ENCODE measurements at regions not wholly inside any gene's neighbourhood (a gene's known extent, or its start where the extent isn't known, plus 50 kb on each side); places are given as distances from the start of the nearest gene placed in this dataset.

DNA sequence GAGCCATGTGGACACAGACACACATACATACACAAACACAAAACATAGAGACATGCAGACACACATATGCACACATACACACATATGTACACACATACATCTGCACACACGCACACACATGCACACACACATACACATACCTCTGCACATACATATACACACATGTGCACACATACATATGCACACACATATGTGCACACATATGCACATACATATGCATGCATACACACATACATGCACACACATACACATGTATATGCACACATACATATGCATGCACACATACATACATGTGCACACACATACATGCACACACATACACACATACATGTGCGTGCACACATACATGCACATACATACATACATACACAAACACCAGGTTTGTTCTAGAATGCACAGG, 236.3 kb upstream of the FOXK1 start:
- no peak for DNase-seq (ENCODE audit: extremely low spot score)
- POLR2A ChIA-PET = no interaction called here
- CTCF ChIA-PET = interaction anchor here (0.6 kb wide), 1 partner anchor 205 kb away, joined by 5 read pairs; no protein-coding TSS in a partner anchor
- TF ChIP-seq FOXK2 (IDR thresholded peaks at IDR 0.05) = no peak
- TF ChIP-seq ARNT (IDR thresholded peaks at IDR 0.05) = no peak
- TF ChIP-seq BHLHE40 (IDR thresholded peaks at IDR 0.05; ENCODE audit: borderline replicate concordance) = no peak
- no peak for TF ChIP-seq TARDBP (IDR thresholded peaks at IDR 0.05)
- TF ChIP-seq SP1 (IDR thresholded peaks at IDR 0.05) = no peak
- no peak for TF ChIP-seq ELF4 (IDR thresholded peaks at IDR 0.05)
- TF ChIP-seq ZNF384 (IDR thresholded peaks at IDR 0.05) = no peak
- no peak for TF ChIP-seq SUZ12 (IDR thresholded peaks at IDR 0.05)
- TF ChIP-seq FOXM1 (IDR thresholded peaks at IDR 0.05; ENCODE audit: borderline replicate concordance) = no peak
- no peak for TF ChIP-seq NFRKB (IDR thresholded peaks at IDR 0.05)
- no peak for TF ChIP-seq L3MBTL2 (conservative IDR thresholded peaks at IDR 0.05)

DNA sequence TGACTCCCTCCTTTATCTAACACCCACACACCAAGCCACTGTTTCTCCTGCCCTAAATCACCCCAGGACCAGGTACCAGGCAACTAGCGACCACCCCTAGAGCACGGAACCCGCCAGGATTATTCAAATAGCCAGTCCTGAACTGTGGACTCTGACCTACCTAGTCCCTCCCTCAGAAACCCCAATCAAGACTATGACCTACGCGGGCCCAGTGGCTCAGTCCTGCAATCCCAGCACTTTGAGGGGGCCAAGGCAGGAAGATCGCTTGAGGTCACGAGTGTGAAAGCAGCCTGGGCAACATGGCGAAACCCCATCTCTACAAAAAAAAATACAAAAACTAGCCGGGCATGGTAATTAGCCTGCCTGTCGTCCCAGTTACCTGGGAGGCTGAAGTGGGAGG, 232.8 kb upstream of the FOXK1 start:
- DNase-seq (ENCODE audit: extremely low spot score) = no peak
- POLR2A ChIA-PET = no interaction called here
- no peak for TF ChIP-seq ZNF384 (IDR thresholded peaks at IDR 0.05)
- TF ChIP-seq SUZ12 (IDR thresholded peaks at IDR 0.05) = no peak
- TF ChIP-seq FOXM1 (IDR thresholded peaks at IDR 0.05; ENCODE audit: borderline replicate concordance) = no peak
- TF ChIP-seq BHLHE40 (IDR thresholded peaks at IDR 0.05; ENCODE audit: borderline replicate concordance) = no peak
- TF ChIP-seq ELF4 (IDR thresholded peaks at IDR 0.05) = no peak
- TF ChIP-seq TARDBP (IDR thresholded peaks at IDR 0.05) = no peak
- no peak for TF ChIP-seq CTBP1 (IDR thresholded peaks at IDR 0.05; ENCODE audit: borderline replicate concordance)
- no peak for TF ChIP-seq PKNOX1 (IDR thresholded peaks at IDR 0.05)
- no peak for TF ChIP-seq SP1 (IDR thresholded peaks at IDR 0.05)
- CTCF ChIA-PET = no interaction called here

- no peak for DNase-seq (ENCODE audit: extremely low spot score)
- no peak for TF ChIP-seq LEF1 (IDR thresholded peaks at IDR 0.05; ENCODE audit: borderline replicate concordance)
- TF ChIP-seq FOXA1 (IDR thresholded peaks at IDR 0.05) = no peak
- TF ChIP-seq FOXK2 (IDR thresholded peaks at IDR 0.05) = no peak
- no peak for TF ChIP-seq CTBP1 (IDR thresholded peaks at IDR 0.05; ENCODE audit: borderline replicate concordance)
- TF ChIP-seq PKNOX1 (IDR thresholded peaks at IDR 0.05) = no peak
- TF ChIP-seq NFRKB (IDR thresholded peaks at IDR 0.05) = no peak
- TF ChIP-seq L3MBTL2 (conservative IDR thresholded peaks at IDR 0.05) = no peak
- no peak for TF ChIP-seq SP1 (IDR thresholded peaks at IDR 0.05)
- TF ChIP-seq ZNF384 (IDR thresholded peaks at IDR 0.05) = no peak
- TF ChIP-seq BHLHE40 (IDR thresholded peaks at IDR 0.05; ENCODE audit: borderline replicate concordance) = no peak
- TF ChIP-seq FOXM1 (IDR thresholded peaks at IDR 0.05; ENCODE audit: borderline replicate concordance) = no peak
- POLR2A ChIA-PET = no interaction called here
- CTCF ChIA-PET = no interaction called here
Observed at GRCh38 chr7:4450483-4450882, 231.6 kb upstream of the FOXK1 start.

DNA sequence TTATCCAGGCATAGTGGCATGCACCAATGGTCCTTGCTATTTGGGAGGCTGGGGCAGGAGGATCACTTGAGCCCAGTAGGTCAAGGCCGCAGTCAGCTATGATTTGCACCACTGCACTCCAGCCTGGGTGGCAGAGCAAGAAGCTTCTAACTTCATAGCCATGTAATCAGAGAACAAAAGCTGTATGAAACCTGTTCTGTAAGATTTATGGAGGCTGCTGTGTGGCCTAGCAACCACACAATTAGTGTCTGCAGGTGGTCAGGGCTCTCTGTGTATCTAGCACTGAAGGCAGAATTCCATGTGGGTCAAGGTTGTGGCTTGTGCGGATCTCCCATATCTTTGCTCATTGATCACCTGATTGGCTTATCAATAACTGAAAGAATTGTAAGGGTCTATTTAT, 221.5 kb upstream of the FOXK1 start:
- TF ChIP-seq ARNT (IDR thresholded peaks at IDR 0.05) (no peak), PKNOX1 (IDR thresholded peaks at IDR 0.05) (0 out of 2 replicates have a peak, but pooled peaks have one; percentile 14), ELF4 (IDR thresholded peaks at IDR 0.05) (no peak), FOXM1 (IDR thresholded peaks at IDR 0.05; ENCODE audit: borderline replicate concordance) (no peak)
- ChIA-PET CTCF (interaction anchor here (0.5 kb wide), 1 partner anchor 30 kb away, joined by 4 read pairs; no protein-coding TSS in a partner anchor), POLR2A (no interaction called here)
- DNase-seq (ENCODE audit: extremely low spot score) = no peak

- ChIA-PET CTCF (no interaction called here), POLR2A (no interaction called here)
- DNase-seq (ENCODE audit: extremely low spot score) = no peak
- TF ChIP-seq ELF4 (IDR thresholded peaks at IDR 0.05) = no peak
- TF ChIP-seq CTBP1 (IDR thresholded peaks at IDR 0.05; ENCODE audit: borderline replicate concordance) = no peak
- TF ChIP-seq NFRKB (IDR thresholded peaks at IDR 0.05) = no peak
- no peak for TF ChIP-seq SP1 (IDR thresholded peaks at IDR 0.05)
- TF ChIP-seq PKNOX1 (IDR thresholded peaks at IDR 0.05) = no peak
- TF ChIP-seq ZNF384 (IDR thresholded peaks at IDR 0.05) = no peak
- TF ChIP-seq TARDBP (IDR thresholded peaks at IDR 0.05) = no peak
- no peak for TF ChIP-seq FOXM1 (IDR thresholded peaks at IDR 0.05; ENCODE audit: borderline replicate concordance)
- no peak for TF ChIP-seq HDGF (IDR thresholded peaks at IDR 0.05; ENCODE audit: borderline replicate concordance)
- no peak for TF ChIP-seq SUZ12 (IDR thresholded peaks at IDR 0.05)
- TF ChIP-seq L3MBTL2 (conservative IDR thresholded peaks at IDR 0.05) = no peak
- no peak for TF ChIP-seq LEF1 (IDR thresholded peaks at IDR 0.05; ENCODE audit: borderline replicate concordance)
- TF ChIP-seq FOXA1 (IDR thresholded peaks at IDR 0.05) = no peak
- TF ChIP-seq FOXK2 (IDR thresholded peaks at IDR 0.05) = no peak
- no peak for TF ChIP-seq BHLHE40 (IDR thresholded peaks at IDR 0.05; ENCODE audit: borderline replicate concordance)
- TF ChIP-seq ARNT (IDR thresholded peaks at IDR 0.05) = no peak
Observed at GRCh38 chr7:4461531-4461930, 220.6 kb upstream of the FOXK1 start.

DNA sequence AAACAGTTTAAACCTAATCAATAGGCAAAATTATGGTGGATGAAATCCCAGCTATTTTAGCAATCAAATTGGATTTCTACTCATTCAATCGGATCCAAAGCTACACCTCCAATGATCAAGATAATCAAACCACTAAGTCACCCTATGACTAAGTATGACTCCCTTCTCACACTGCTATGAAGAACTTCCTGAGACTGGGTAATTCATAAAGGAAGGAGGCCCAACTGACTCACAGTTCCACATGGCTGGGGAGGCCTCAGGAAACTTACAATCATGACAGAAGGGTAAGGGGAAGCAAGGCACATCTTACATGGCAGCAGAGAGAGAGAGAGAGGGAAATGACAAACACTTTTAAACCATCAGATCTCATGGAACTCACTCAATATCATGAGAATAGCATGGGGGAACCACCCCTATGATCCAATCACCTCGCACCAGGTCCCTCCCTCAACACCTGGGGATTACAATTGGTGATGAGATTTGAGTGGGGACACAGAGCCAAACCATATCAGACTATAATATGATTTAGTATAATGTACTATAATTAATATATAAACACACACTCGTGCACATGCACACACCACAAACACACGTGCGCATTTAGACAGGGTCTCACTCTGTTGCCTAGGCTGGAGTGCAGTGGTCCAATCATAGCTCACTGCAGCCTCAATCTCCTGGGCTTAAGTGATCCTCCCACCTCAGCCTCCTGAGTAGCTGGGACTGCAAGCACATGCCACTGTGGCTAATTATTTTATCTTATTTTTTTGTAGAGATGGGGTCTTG, 213.6 kb upstream of the FOXK1 start:
- TF ChIP-seq HDGF (IDR thresholded peaks at IDR 0.05; ENCODE audit: borderline replicate concordance) = no peak
- TF ChIP-seq FOXM1 (IDR thresholded peaks at IDR 0.05; ENCODE audit: borderline replicate concordance) = no peak
- no peak for TF ChIP-seq LEF1 (IDR thresholded peaks at IDR 0.05; ENCODE audit: borderline replicate concordance)
- no peak for TF ChIP-seq PKNOX1 (IDR thresholded peaks at IDR 0.05)
- no peak for TF ChIP-seq NFRKB (IDR thresholded peaks at IDR 0.05)
- TF ChIP-seq SUZ12 (IDR thresholded peaks at IDR 0.05) = no peak
- no peak for TF ChIP-seq SP1 (IDR thresholded peaks at IDR 0.05)
- no peak for TF ChIP-seq L3MBTL2 (conservative IDR thresholded peaks at IDR 0.05)
- TF ChIP-seq FOXK2 (IDR thresholded peaks at IDR 0.05) = no peak
- TF ChIP-seq BHLHE40 (IDR thresholded peaks at IDR 0.05; ENCODE audit: borderline replicate concordance) = no peak
- no peak for TF ChIP-seq ARNT (IDR thresholded peaks at IDR 0.05)
- no peak for TF ChIP-seq ELF4 (IDR thresholded peaks at IDR 0.05)
- TF ChIP-seq CTBP1 (IDR thresholded peaks at IDR 0.05; ENCODE audit: borderline replicate concordance) = no peak
- no peak for TF ChIP-seq FOXA1 (IDR thresholded peaks at IDR 0.05)
- TF ChIP-seq ZNF384 (IDR thresholded peaks at IDR 0.05) = no peak
- no peak for TF ChIP-seq TARDBP (IDR thresholded peaks at IDR 0.05)
- ChIA-PET CTCF (interaction anchor here (0.7 kb wide), 1 partner anchor 1403 kb away, joined by 4 read pairs; no protein-coding TSS in a partner anchor), POLR2A (no interaction called here)
- DNase-seq (ENCODE audit: extremely low spot score) = no peak

Data from HEK293T (cell line).